Endodermal cell (in vitro differentiated cells): ENCODE measurements at regions not wholly inside any gene's neighbourhood (a gene's known extent, or its start where the extent isn't known, plus 50 kb on each side); places are given as distances from the start of the nearest gene placed in this dataset.

Experiments
- DNase-seq: peaks from one replicate; pipeline ENCODE4 v3.0.0-alpha.2; 2017
- H3K27ac ChIP-seq: 2 replicates; pipeline ENCODE4 v1.5.1; 2013; ENCODE audit warnings: mild to moderate bottlenecking, low read depth, low read length, moderate library complexity
- H3K27me3 ChIP-seq: 2 replicates; pipeline ENCODE4 v1.6.1; 2013; ENCODE audit warnings: mild to moderate bottlenecking, low read length, moderate library complexity; ENCODE audit not compliant: insufficient read depth, control insufficient read depth, poor library complexity, severe bottlenecking
- H3K36me3 ChIP-seq: 2 replicates; pipeline ENCODE4 v1.7.0; 2013; ENCODE audit warnings: mild to moderate bottlenecking, low read length, moderate library complexity; ENCODE audit not compliant: control insufficient read depth, insufficient read depth
- H3K4me1 ChIP-seq: one replicate; pipeline ENCODE4 v1.7.0; 2013; ENCODE audit warnings: low read length; ENCODE audit not compliant: control insufficient read depth, insufficient read depth
- H3K4me3 ChIP-seq: 2 replicates; pipeline ENCODE4 v1.5.1; 2013; ENCODE audit warnings: mild to moderate bottlenecking, low read length, moderate library complexity
- H3K9ac ChIP-seq: 2 replicates; pipeline ENCODE4 v1.6.1; 2013; ENCODE audit warnings: mild to moderate bottlenecking, low read length, moderate library complexity; ENCODE audit not compliant: poor library complexity, severe bottlenecking; ENCODE audit errors: extremely low read depth
- H3K9me3 ChIP-seq: 2 replicates; pipeline ENCODE4 v1.6.1; 2013; ENCODE audit warnings: mild to moderate bottlenecking, low read length, moderate library complexity; ENCODE audit not compliant: control insufficient read depth
- H3K27ac Mint-ChIP-seq: 2 replicates; pipeline ENCODE4 v1.8.0; 2020; ENCODE audit warnings: mixed read lengths
- H3K27me3 Mint-ChIP-seq: 2 replicates; pipeline ENCODE4 v1.8.0; 2021; ENCODE audit warnings: mild to moderate bottlenecking, mixed read lengths; ENCODE audit not compliant: insufficient read depth
- H3K36me3 Mint-ChIP-seq: 2 replicates; pipeline ENCODE4 v1.8.0; 2020; ENCODE audit warnings: low read depth, mixed read lengths
- H3K4me1 Mint-ChIP-seq: 2 replicates; pipeline ENCODE4 v1.8.0; 2020; ENCODE audit warnings: mixed read lengths
- H3K4me3 Mint-ChIP-seq: 2 replicates; pipeline ENCODE4 v1.8.0; 2020; ENCODE audit warnings: mild to moderate bottlenecking, moderate library complexity, mixed read lengths
- H3K9me3 Mint-ChIP-seq: 2 replicates; pipeline ENCODE4 v1.8.0; 2020; ENCODE audit warnings: mild to moderate bottlenecking, mixed read lengths
- WGBS, 2 experiments: methylation state at CpG; one replicate each; pipeline versions ENCODE4 v1.1.5 to v1.1.7; 2013; ENCODE audit warnings: missing lambda C conversion rate in 2 of 2, mixed read lengths in 1 of 2; ENCODE audit not compliant: insufficient coverage in 1 of 2, insufficient read length in 1 of 2; 5-methylcytosine and 5-hydroxymethylcytosine counted together
- TF ChIP-seq, protein P1 (sequence below): fragments of 200-600 bp; sonication (generic); conservative IDR thresholded peaks from 2 replicates; pipeline ENCODE4 v1.5.0; 2021; ENCODE audit warnings: antibody characterized with exemption, mild to moderate bottlenecking

DNA sequence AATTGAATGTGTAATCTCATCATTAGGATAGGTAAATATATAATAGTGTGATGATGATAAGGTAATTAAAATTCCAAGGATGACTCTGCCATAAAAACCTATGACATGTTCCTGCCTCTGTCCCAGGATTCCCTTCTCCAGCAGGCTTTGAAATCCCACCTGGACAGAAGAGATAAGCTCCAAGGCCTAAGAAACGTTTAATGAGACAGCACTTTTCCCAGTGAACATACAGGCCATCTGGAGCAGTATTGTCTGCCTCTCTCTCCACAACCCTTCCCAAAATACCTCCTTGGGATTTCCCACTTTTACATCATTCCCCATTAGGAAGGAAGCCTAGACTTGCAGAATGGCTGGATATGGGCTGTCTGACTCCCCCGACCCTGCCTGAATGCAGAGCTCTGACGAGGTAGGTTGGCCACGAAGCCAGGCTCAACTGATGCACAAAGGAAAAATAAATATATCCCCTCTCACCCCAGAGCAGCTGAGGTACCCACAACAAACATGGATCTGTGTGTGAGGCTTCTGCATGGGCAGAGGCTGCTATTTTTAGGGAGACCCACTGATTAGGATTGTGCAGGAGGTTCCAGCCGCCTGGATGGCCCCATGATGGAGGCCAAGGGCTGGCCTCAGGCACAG lies 71.0 kb downstream of the TMPRSS5 start:
- Mint-ChIP-seq H3K36me3 (no peaks in the 10 kb centered on the region), H3K4me3 (no peak overlapping the region), H3K4me1 (peaks cover 6% of the 10 kb centered on the region), H3K27me3 (peaks cover 3% of the 10 kb centered on the region), H3K9me3 (peaks cover 6% of the 10 kb centered on the region), H3K27ac (no peak overlapping the region)
- TF ChIP-seq, protein P1, sequence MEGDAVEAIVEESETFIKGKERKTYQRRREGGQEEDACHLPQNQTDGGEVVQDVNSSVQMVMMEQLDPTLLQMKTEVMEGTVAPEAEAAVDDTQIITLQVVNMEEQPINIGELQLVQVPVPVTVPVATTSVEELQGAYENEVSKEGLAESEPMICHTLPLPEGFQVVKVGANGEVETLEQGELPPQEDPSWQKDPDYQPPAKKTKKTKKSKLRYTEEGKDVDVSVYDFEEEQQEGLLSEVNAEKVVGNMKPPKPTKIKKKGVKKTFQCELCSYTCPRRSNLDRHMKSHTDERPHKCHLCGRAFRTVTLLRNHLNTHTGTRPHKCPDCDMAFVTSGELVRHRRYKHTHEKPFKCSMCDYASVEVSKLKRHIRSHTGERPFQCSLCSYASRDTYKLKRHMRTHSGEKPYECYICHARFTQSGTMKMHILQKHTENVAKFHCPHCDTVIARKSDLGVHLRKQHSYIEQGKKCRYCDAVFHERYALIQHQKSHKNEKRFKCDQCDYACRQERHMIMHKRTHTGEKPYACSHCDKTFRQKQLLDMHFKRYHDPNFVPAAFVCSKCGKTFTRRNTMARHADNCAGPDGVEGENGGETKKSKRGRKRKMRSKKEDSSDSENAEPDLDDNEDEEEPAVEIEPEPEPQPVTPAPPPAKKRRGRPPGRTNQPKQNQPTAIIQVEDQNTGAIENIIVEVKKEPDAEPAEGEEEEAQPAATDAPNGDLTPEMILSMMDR, result no peak
- 81% methylated on average over 5 of the region's 5 CpGs; no CpG with 5 or more reads in 1 of the 2 experiments for WGBS, 2 experiments
- Histone ChIP-seq H3K9me3 (no peaks in the 10 kb centered on the region), H3K4me3 (no peak overlapping the region), H3K27ac (no peak overlapping the region), H3K36me3 (no peaks in the 10 kb centered on the region), H3K27me3 (no peaks in the 10 kb centered on the region), H3K4me1 (no peaks in the 10 kb centered on the region), H3K9ac (no peak overlapping the region)
- DNase-seq, result no peak

- Mint-ChIP-seq H3K4me1 (peaks cover 23% of the 10 kb centered on the region), H3K9me3 (peaks cover 6% of the 10 kb centered on the region), H3K27me3 (peaks cover 3% of the 10 kb centered on the region), H3K36me3 (no peaks in the 10 kb centered on the region), H3K27ac (no peak overlapping the region), H3K4me3 (no peak overlapping the region)
- no peak for DNase-seq
- TF ChIP-seq, protein P1, result no peak
- H3K4me1 ChIP-seq, result peaks cover 6% of the 10 kb centered on the region
- no peak overlapping the region for H3K9ac ChIP-seq
- H3K9me3 ChIP-seq, result no peaks in the 10 kb centered on the region
- 50 to 64% methylated on average over 1 to 2 of the region's 2 CpGs for WGBS, 2 experiments
- no peak overlapping the region for H3K4me3 ChIP-seq
- H3K27me3 ChIP-seq, result no peaks in the 10 kb centered on the region
- no peaks in the 10 kb centered on the region for H3K36me3 ChIP-seq
- H3K27ac ChIP-seq, result no peak overlapping the region
Measured at GRCh38 chr11:113632981-113633380, 73.1 kb downstream of the TMPRSS5 start.

DNA sequence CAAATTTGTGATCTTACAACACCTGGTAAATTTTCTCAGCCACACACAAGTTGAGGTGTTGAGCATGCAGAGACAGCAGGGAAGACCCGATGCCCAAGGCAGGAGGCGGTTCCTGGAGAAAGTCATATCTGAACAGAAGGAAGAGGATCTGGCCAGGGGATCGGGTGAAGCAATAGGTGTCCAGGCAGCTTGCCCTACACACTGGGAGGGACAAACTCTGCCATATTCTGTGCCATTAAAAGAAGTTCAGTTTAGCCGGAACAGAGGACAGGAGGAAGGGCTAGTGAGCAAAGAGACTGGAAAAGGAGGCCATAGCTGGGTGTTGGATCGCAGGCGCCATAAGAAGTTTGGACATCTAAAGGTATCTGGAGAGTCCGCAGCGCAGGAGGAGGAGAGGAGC lies 76.5 kb downstream of the TMPRSS5 start:
- H3K27me3 Mint-ChIP-seq, result peaks cover 8% of the 10 kb centered on the region
- no peak overlapping the region for H3K27ac Mint-ChIP-seq
- no peak overlapping the region for H3K27ac ChIP-seq
- no peaks in the 10 kb centered on the region for H3K27me3 ChIP-seq
- H3K9me3 ChIP-seq, result no peaks in the 10 kb centered on the region
- WGBS, 2 experiments, result 89 to 94% methylated on average over 8 of the region's 8 CpGs
- no peaks in the 10 kb centered on the region for H3K36me3 Mint-ChIP-seq
- H3K4me1 ChIP-seq, result peaks cover 6% of the 10 kb centered on the region
- H3K9ac ChIP-seq, result no peak overlapping the region
- H3K4me3 ChIP-seq, result no peak overlapping the region
- TF ChIP-seq, protein P1, result no peak
- no peaks in the 10 kb centered on the region for H3K9me3 Mint-ChIP-seq
- peak; percentile 60 for DNase-seq
- no peaks in the 10 kb centered on the region for H3K36me3 ChIP-seq
- H3K4me1 Mint-ChIP-seq, result peaks cover 26% of the 10 kb centered on the region
- no peak overlapping the region for H3K4me3 Mint-ChIP-seq
